Prostate gland (tissue), 2 donors: ENCODE measurements at regions not wholly inside any gene's neighbourhood (a gene's known extent, or its start where the extent isn't known, plus 50 kb on each side); places are given as distances from the start of the nearest gene placed in this dataset.
"Not testable (repeated sequence)": the region's sequence is repeated elsewhere in the genome, so short reads cannot be mapped to it uniquely, and the experiment has no call there.

Experiments used
- DNase-seq: peaks from one replicate; pipeline ENCODE4 v3.0.0-alpha.2; 2019; ENCODE audit warnings: low spot score
- H3K27ac ChIP-seq, 2 donors: fragments of 200-600 bp; sonication (generic); 2 replicates each; pipeline ENCODE4 v1.5.1; 2017 to 2019
- H3K27me3 ChIP-seq: fragments of 200-600 bp; sonication (generic); replicated peaks from 2 replicates; pipeline ENCODE4 v1.5.1; 2019; ENCODE audit not compliant: insufficient read depth
- H3K36me3 ChIP-seq, 2 donors: fragments of 200-600 bp; sonication (generic); 1 replicate in 1 of 2; 2 replicates in 1 of 2; pipeline versions ENCODE4 v1.5.1 to v1.8.1; 2017 to 2019
- H3K4me1 ChIP-seq: fragments of 200-600 bp; sonication (generic); replicated peaks from 2 replicates; pipeline ENCODE4 v1.5.1; 2019
- H3K4me3 ChIP-seq, 2 donors: fragments of 200-600 bp; sonication (generic); 2 replicates each; pipeline ENCODE4 v1.5.1; 2017 to 2019
- H3K9me3 ChIP-seq: fragments of 200-600 bp; sonication (generic); 2 replicates; pipeline ENCODE4 v1.5.1; 2017
- CTCF ChIP-seq, 4 experiments: fragments of 200-600 bp in 2 of 4; fragments of 450-650 bp in 2 of 4; sonication (generic) in 2 of 4; IDR thresholded peaks; 1 replicate in 3 of 4; 2 replicates in 1 of 4; pipeline ENCODE4 v1.5.1; 2016 to 2019; ENCODE audit warnings: antibody characterized with exemption in 4 of 4, mild to moderate bottlenecking in 2 of 4, moderate library complexity in 2 of 4
- POLR2A ChIP-seq: fragments of 450-650 bp; IDR thresholded peaks from one replicate; pipeline ENCODE4 v1.6.1; 2016; ENCODE audit warnings: antibody characterized with exemption, mild to moderate bottlenecking
- POLR2AphosphoS5 ChIP-seq: sonication (generic); formaldehyde crosslinking; IDR thresholded peaks from one replicate; pipeline ENCODE4 v1.6.1; 2017; ENCODE audit warnings: antibody characterized with exemption
- WGBS: methylation state at CpG from one replicate; pipeline ENCODE4 v1.1.5; 2018; 5-methylcytosine and 5-hydroxymethylcytosine counted together
- intact Hi-C: fragments of 100-400 bp; cut with DNase I; formaldehyde crosslinking; loops from one replicate; pipeline ENCODE4 v1.14.2; 2022

GRCh38 chr12:46965137-46965536 lies 114.3 kb upstream of the PCED1B start:
- Histone ChIP-seq H3K27ac (no peak overlapping the region), H3K36me3 (no peaks in the 10 kb centered on the region), H3K9me3 (no peaks in the 10 kb centered on the region), H3K4me3 (no peak overlapping the region), H3K27me3 (no peaks in the 10 kb centered on the region), H3K4me1 (no peaks in the 10 kb centered on the region)
- no peak for TF ChIP-seq POLR2AphosphoS5
- TF ChIP-seq CTCF (IDR thresholded peaks at IDR 0.05): no peak
- TF ChIP-seq POLR2A: no peak
- intact Hi-C loops: no loop called here
- DNase-seq: no peak
- 57% methylated on average over 2 of the region's 2 CpGs for WGBS

- no peak for DNase-seq
- Histone ChIP-seq H3K27me3 (no peaks in the 10 kb centered on the region), H3K9me3 (no peaks in the 10 kb centered on the region), H3K36me3 (no peaks in the 10 kb centered on the region), H3K4me3 (no peak overlapping the region), H3K4me1 (no peaks in the 10 kb centered on the region), H3K27ac (no peak overlapping the region)
- no peak for TF ChIP-seq CTCF (IDR thresholded peaks at IDR 0.05)
- no peak for TF ChIP-seq POLR2AphosphoS5
- TF ChIP-seq POLR2A: no peak
- intact Hi-C loops: no loop called here
- WGBS: 83% methylated on average over 4 of the region's 4 CpGs
Observed at GRCh38 chr12:46965880-46966279, 113.5 kb upstream of the PCED1B start.

- H3K9me3 ChIP-seq: no peaks in the 10 kb centered on the region
- intact Hi-C loops: no loop called here
- no peaks in the 10 kb centered on the region for H3K36me3 ChIP-seq
- no peak overlapping the region for H3K4me3 ChIP-seq
- H3K27me3 ChIP-seq: no peaks in the 10 kb centered on the region
- DNase-seq: no peak
- no peak for TF ChIP-seq POLR2AphosphoS5
- no peak for TF ChIP-seq CTCF (IDR thresholded peaks at IDR 0.05)
- no peak for TF ChIP-seq POLR2A
- 91% methylated on average over 5 of the region's 5 CpGs for WGBS
- no peaks in the 10 kb centered on the region for H3K4me1 ChIP-seq
- H3K27ac ChIP-seq: no peak overlapping the region
Observed at GRCh38 chr12:46970636-46971035, 108.8 kb upstream of the PCED1B start.

GRCh38 chr12:46973937-46974336 lies 105.5 kb upstream of the PCED1B start:
- 96% methylated on average over 3 of the region's 3 CpGs for WGBS
- DNase-seq, H3K27me3 ChIP-seq, H3K36me3 ChIP-seq, H3K27ac ChIP-seq, H3K4me1 ChIP-seq, H3K9me3 ChIP-seq, H3K4me3 ChIP-seq, intact Hi-C loops: not testable (repeated sequence)

GRCh38 chr12:46977871-46978375 lies 101.5 kb upstream of the PCED1B start:
- Histone ChIP-seq H3K4me3 (no peak overlapping the region), H3K36me3 (no peaks in the 10 kb centered on the region), H3K4me1 (no peaks in the 10 kb centered on the region), H3K27ac (no peak overlapping the region), H3K27me3 (no peaks in the 10 kb centered on the region), H3K9me3 (no peaks in the 10 kb centered on the region)
- no peak for DNase-seq
- intact Hi-C loops: no loop called here
- 73% methylated on average over 1 of the region's 1 CpG for WGBS
- TF ChIP-seq POLR2AphosphoS5 (no peak), CTCF (IDR thresholded peaks at IDR 0.05) (no peak), POLR2A (no peak)
